GM10248 (cell line): ENCODE measurements at regions not wholly inside any gene's neighbourhood (a gene's known extent, or its start where the extent isn't known, plus 50 kb on each side); places are given as distances from the start of the nearest gene placed in this dataset.

Experiments used
- CTCF ChIA-PET: fragments of 300-600 bp; sonication (Branson Sonifier 250); formaldehyde crosslinking; extraction: SDS; loops from one replicate; lab custom pipeline; 2021; ENCODE audit warnings: antibody characterized with exemption; lab: Yijun Ruan, JAX
- POLR2A ChIA-PET: fragments of 350-650 bp; sonication (Branson Sonifier 250); formaldehyde crosslinking; extraction: SDS; loops from one replicate; lab custom pipeline; 2020; ENCODE audit warnings: antibody characterized with exemption; lab: Yijun Ruan, JAX
- DNase-seq: peaks from one replicate; pipeline ENCODE4 v3.0.0; 2012; ENCODE audit errors: extremely low spot score
- TF ChIP-seq, protein P1 (sequence below): IDR thresholded peaks from 2 replicates; pipeline ENCODE4 v1.5.1; 2012; ENCODE audit warnings: mild to moderate bottlenecking, low read depth; ENCODE audit errors: extremely low read depth, missing control alignments, control extremely low read depth

DNA sequence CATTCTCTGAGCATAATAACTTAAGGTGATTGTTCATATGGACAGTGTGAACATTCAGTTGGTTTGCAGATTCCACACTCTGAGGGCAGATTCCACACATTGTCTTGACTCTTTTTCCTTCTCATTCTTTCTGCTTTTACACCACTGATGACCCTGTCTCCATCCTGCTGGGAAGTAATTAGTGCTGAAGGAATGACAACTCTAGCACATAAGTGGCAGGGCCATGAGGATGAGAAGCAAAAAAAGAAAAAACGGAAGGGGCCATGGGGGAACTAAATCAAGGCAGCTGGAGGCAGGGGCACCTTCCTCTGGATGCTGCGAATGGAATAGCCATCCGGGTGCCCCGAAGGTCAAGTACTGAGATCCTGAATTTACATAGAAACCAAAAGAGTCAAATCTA lies 944.0 kb downstream of the KCNJ2 start:
- POLR2A ChIA-PET = no interaction called here
- TF ChIP-seq, protein P1, sequence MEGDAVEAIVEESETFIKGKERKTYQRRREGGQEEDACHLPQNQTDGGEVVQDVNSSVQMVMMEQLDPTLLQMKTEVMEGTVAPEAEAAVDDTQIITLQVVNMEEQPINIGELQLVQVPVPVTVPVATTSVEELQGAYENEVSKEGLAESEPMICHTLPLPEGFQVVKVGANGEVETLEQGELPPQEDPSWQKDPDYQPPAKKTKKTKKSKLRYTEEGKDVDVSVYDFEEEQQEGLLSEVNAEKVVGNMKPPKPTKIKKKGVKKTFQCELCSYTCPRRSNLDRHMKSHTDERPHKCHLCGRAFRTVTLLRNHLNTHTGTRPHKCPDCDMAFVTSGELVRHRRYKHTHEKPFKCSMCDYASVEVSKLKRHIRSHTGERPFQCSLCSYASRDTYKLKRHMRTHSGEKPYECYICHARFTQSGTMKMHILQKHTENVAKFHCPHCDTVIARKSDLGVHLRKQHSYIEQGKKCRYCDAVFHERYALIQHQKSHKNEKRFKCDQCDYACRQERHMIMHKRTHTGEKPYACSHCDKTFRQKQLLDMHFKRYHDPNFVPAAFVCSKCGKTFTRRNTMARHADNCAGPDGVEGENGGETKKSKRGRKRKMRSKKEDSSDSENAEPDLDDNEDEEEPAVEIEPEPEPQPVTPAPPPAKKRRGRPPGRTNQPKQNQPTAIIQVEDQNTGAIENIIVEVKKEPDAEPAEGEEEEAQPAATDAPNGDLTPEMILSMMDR = no peak
- no peak for DNase-seq
- CTCF ChIA-PET = no interaction called here

DNA sequence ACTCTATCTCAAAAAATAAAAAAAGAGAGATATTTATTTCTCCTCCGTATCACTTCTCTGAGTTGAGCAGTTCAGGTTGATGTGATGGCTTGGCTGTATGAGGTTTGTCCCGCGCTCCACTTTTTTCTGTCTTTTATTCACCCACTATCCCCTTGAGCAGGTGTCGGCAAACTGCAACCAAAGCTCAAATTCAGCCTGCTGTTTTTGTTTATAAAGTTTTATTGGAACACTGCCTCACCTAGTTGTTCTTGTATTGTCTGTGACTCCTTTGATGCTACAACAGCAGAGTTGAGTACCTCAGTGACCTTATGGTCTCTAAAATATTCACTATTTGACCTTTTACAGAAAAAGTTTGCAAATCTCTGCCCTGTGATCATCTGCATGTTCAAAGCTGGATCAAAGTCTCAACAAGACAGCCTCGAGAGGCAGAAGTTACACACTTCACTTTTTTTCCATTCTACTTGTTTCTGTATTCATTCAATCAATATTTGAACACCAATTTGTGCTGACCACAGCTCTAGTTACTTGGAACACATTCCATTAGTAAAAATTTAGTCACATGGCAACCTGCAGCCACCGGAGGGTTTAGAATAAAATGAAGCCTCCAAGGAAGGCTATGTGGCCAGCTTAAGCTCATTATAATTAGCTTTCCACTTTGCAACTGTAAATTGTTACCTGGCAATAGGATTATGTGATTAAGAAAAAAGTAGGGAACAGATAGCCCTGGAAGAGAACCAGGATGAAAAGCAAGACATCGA lies 945.8 kb downstream of the KCNJ2 start:
- ChIA-PET POLR2A (no interaction called here), CTCF (interaction anchor here (1.0 to 1.7 kb wide), 3 partner anchors 9 to 18 kb away, joined by 3 to 5 read pairs (median 3); no protein-coding TSS in a partner anchor)

DNA sequence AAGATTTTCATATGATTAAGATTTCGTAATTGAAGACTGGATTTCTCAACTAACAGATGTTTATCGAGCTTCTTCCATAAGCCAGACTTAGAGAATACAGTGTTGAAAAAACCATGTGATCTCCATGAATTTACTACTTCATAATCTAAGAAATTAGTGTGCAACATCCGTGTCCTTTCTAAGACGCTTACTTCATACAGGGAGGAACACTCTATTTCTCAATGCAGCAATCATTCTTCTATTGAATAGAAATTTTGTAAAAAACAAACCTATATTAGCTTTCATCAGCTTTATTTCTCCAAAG lies 946.3 kb downstream of the KCNJ2 start:
- no peak for DNase-seq
- ChIA-PET CTCF (interaction anchor here (1.0 to 1.7 kb wide), 2 partner anchors 9 to 19 kb away, joined by 3 to 5 read pairs; no protein-coding TSS in a partner anchor), POLR2A (no interaction called here)
- TF ChIP-seq, protein P1 = no peak

More for the DNA sequence above, 945.8 kb downstream of the KCNJ2 start:
- DNase-seq = no peak
- TF ChIP-seq, protein P1 = no peak

DNA sequence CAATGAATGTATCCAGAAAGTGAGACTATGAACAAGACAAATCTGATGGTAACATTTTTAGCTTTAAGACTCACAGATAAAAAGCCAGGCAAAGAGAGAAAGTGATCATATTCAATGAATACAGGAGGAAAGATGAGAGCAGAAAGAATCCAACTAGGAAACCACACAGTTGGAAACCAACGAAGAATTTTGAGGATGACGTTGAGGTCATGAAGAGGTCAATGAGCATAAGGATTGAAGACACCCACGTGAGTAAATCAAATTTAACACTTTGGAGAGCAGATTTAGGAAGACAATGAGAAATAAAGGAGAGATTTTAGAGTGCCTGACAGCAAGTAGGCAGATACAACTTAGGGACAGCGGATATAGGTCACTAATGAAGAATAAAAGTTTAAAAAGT lies 948.1 kb downstream of the KCNJ2 start:
- ChIA-PET CTCF (interaction anchor here (1.6 kb wide), 1 partner anchor 9 kb away, joined by 4 read pairs; no protein-coding TSS in a partner anchor), POLR2A (no interaction called here)
- TF ChIP-seq, protein P1 = no peak
- DNase-seq = no peak

DNA sequence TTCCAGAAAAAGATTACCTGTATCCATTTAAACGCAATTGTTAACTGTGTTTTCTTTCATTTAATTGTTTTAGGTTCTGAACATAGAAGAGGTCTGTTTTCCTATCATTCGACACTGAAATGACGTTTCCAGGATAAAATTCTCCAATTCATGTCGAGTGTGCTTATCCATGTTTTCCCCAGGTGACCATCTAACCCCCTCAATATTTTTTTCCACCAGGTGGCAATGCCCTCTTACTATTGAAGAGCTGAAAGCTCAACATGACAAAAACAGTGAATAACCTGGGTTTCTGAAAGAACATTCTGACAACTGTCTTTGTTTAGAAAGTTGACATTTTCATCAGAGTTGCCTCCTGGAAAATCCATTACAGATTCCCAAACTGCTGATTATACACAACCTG lies 948.7 kb downstream of the KCNJ2 start:
- TF ChIP-seq, protein P1 = no peak
- DNase-seq = no peak
- CTCF ChIA-PET = no interaction called here
- POLR2A ChIA-PET = no interaction called here

DNA sequence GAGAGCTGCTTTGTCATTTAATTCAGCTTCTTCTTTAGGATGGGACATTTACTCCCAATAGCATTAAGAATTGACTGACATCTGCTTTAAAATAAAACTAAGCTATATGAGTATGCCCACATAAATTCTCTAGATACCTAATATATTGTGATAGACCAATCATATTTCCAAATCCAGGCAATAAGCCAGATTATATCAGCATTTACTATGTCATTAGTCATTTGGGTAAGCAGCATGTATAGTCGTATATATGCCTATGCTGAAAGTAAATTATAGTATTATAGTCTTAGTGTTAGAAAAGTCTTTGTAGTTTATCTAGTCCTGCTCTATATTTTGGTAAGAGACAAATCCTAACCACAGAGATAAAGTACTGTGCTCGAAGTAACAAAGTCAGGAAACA lies 958.1 kb downstream of the KCNJ2 start:
- TF ChIP-seq, protein P1 = no peak
- ChIA-PET CTCF (no interaction called here), POLR2A (no interaction called here)
- DNase-seq = no peak
